IMR-90 (cell line): ENCODE measurements at regions not wholly inside any gene's neighbourhood (a gene's known extent, or its start where the extent isn't known, plus 50 kb on each side); places are given as distances from the start of the nearest gene placed in this dataset.

Experiments used
- BHLHE40 ChIP-seq: fragments of 150-350 bp; IDR thresholded peaks from 2 replicates; pipeline ENCODE4 v1.6.1; 2016; ENCODE audit warnings: mild to moderate bottlenecking, low read depth, low read length
- CEBPB ChIP-seq: IDR thresholded peaks from 2 replicates; pipeline ENCODE4 v1.6.1; 2012; ENCODE audit warnings: low read depth, low read length, improper control_type of control experiment
- CTCF ChIP-seq: conservative IDR thresholded peaks from 2 replicates; pipeline ENCODE4 v1.5.1; 2012; ENCODE audit warnings: mild to moderate bottlenecking, low read depth, low read length, improper control_type of control experiment
- FOS ChIP-seq: fragments of 150-350 bp; IDR thresholded peaks from 2 replicates; pipeline ENCODE4 v1.6.1; 2016; ENCODE audit warnings: low read depth, low read length
- MAFK ChIP-seq: IDR thresholded peaks from 2 replicates; pipeline ENCODE4 v1.6.1; 2012; ENCODE audit warnings: low read depth, low read length, improper control_type of control experiment
- MAZ ChIP-seq: IDR thresholded peaks from 2 replicates; pipeline ENCODE4 v1.6.1; 2012; ENCODE audit warnings: low read depth, mild to moderate bottlenecking, low read length, improper control_type of control experiment, moderate library complexity, borderline replicate concordance
- MXI1 ChIP-seq: IDR thresholded peaks from 2 replicates; pipeline ENCODE4 v1.6.1; 2012; ENCODE audit warnings: low read depth, mild to moderate bottlenecking, low read length, moderate library complexity, borderline replicate concordance
- NFE2L2 ChIP-seq: fragments of 150-350 bp; IDR thresholded peaks from 2 replicates; pipeline ENCODE4 v1.6.1; 2016; ENCODE audit warnings: low read depth, mild to moderate bottlenecking, low read length
- POLR2A ChIP-seq: IDR thresholded peaks from 2 replicates; pipeline ENCODE4 v1.6.1; 2012; ENCODE audit warnings: mild to moderate bottlenecking, low read depth, low read length
- RAD21 ChIP-seq: IDR thresholded peaks from 2 replicates; pipeline ENCODE4 v1.6.1; 2012; ENCODE audit warnings: low read length, improper control_type of control experiment
- RCOR1 ChIP-seq: IDR thresholded peaks from 2 replicates; pipeline ENCODE4 v1.6.1; 2012; ENCODE audit warnings: mild to moderate bottlenecking, low read length, improper control_type of control experiment; ENCODE audit not compliant: insufficient replicate concordance
- RFX5 ChIP-seq: IDR thresholded peaks from 2 replicates; pipeline ENCODE4 v1.8.0; 2012; ENCODE audit warnings: low read depth, mild to moderate bottlenecking, low read length, moderate library complexity
- USF2 ChIP-seq: fragments of 150-350 bp; IDR thresholded peaks from 2 replicates; pipeline ENCODE4 v1.6.1; 2017; ENCODE audit warnings: mild to moderate bottlenecking, antibody characterized with exemption, low read length, low read depth

GRCh38 chr3:116961106-116961505 lies 251.5 kb downstream of the TUSC7 start:
- no peak for TF ChIP-seq CTCF
- TF ChIP-seq POLR2A = no peak
- TF ChIP-seq RFX5 = no peak
- no peak for TF ChIP-seq MAFK
- TF ChIP-seq CEBPB = no peak
- no peak for TF ChIP-seq BHLHE40
- TF ChIP-seq RAD21 = no peak
- TF ChIP-seq MAZ = no peak
- no peak for TF ChIP-seq NFE2L2
- TF ChIP-seq USF2 = no peak
- TF ChIP-seq FOS = no peak
- TF ChIP-seq RCOR1 = no peak
- no peak for TF ChIP-seq MXI1
